Vagina (tissue), 2 donors: ENCODE measurements at regions not wholly inside any gene's neighbourhood (a gene's known extent, or its start where the extent isn't known, plus 50 kb on each side); places are given as distances from the start of the nearest gene placed in this dataset.

Experiments used
- DNase-seq, 2 donors: peaks; one replicate each; pipeline ENCODE4 v3.0.0-alpha.2; 2017; ENCODE audit errors: extremely low spot score in 2 of 2
- H3K27ac ChIP-seq: fragments of 200-600 bp; sonication (generic); one replicate; pipeline ENCODE4 v1.5.1; 2019
- H3K27me3 ChIP-seq: fragments of 200-600 bp; sonication (generic); one replicate; pipeline ENCODE4 v1.5.1; 2019
- H3K36me3 ChIP-seq, 2 donors: fragments of 200-600 bp; sonication (generic); one replicate each; pipeline ENCODE4 v1.5.1; 2017 to 2019
- H3K4me1 ChIP-seq: fragments of 200-600 bp; sonication (generic); one replicate; pipeline ENCODE4 v1.5.1; 2019
- H3K4me3 ChIP-seq, 2 donors: fragments of 200-600 bp; sonication (generic); 1 replicate in 1 of 2; 2 replicates in 1 of 2; pipeline ENCODE4 v1.5.1; 2016 to 2019
- H3K9me3 ChIP-seq: fragments of 200-600 bp; sonication (generic); one replicate; pipeline ENCODE4 v1.5.1; 2019
- POLR2A ChIP-seq, 2 donors: fragments of 450-650 bp; IDR thresholded peaks; one replicate each; pipeline ENCODE4 v1.6.1; 2017; ENCODE audit warnings: antibody characterized with exemption in 2 of 2, mild to moderate bottlenecking in 2 of 2, moderate library complexity in 2 of 2
- POLR2AphosphoS5 ChIP-seq, 2 donors: sonication (generic); formaldehyde crosslinking; IDR thresholded peaks; one replicate each; pipeline ENCODE4 v1.9.0; 2017; ENCODE audit warnings: antibody characterized with exemption in 2 of 2, mild to moderate bottlenecking in 2 of 2, low read depth in 1 of 2; ENCODE audit not compliant: insufficient read depth in 1 of 2
- intact Hi-C: fragments of 100-400 bp; cut with DNase I; formaldehyde crosslinking; loops from one replicate; pipeline ENCODE4 v1.15.1; 2023
- TF ChIP-seq, protein P1 (sequence below), 3 experiments: fragments of 450-650 bp in 2 of 3; fragments of 200-600 bp in 1 of 3; sonication (generic) in 1 of 3; IDR thresholded peaks; one replicate each; pipeline ENCODE4 v1.5.1; 2017 to 2019; ENCODE audit warnings: antibody characterized with exemption in 3 of 3, mild to moderate bottlenecking in 2 of 3, moderate library complexity in 2 of 3

DNA sequence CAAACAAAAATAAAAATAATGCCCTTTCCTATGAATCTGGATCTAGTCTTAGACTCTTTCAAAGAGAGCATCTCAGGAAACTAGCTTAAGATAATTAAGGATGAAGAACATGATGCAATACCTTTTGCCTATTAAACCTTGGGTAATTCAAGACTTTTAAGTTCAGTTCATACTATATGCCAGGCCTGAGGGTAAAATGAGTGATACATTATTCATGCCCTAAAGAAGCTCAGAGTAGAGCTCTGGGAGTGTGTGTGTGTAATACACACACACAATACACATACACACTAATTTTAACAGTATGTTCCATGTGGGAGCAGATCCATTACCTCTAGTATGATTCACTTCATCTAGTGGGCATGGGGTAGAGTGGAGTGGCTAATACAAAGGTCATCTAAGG is 651.4 kb upstream of the CHORDC1 start:
- Histone ChIP-seq H3K27me3 (no peaks in the 10 kb centered on the region), H3K27ac (no peak overlapping the region), H3K36me3 (no peaks in the 10 kb centered on the region), H3K9me3 (no peaks in the 10 kb centered on the region), H3K4me1 (no peaks in the 10 kb centered on the region), H3K4me3 (no peak overlapping the region)
- DNase-seq, result no peak
- intact Hi-C loops, result no loop called here
- TF ChIP-seq, protein P1, sequence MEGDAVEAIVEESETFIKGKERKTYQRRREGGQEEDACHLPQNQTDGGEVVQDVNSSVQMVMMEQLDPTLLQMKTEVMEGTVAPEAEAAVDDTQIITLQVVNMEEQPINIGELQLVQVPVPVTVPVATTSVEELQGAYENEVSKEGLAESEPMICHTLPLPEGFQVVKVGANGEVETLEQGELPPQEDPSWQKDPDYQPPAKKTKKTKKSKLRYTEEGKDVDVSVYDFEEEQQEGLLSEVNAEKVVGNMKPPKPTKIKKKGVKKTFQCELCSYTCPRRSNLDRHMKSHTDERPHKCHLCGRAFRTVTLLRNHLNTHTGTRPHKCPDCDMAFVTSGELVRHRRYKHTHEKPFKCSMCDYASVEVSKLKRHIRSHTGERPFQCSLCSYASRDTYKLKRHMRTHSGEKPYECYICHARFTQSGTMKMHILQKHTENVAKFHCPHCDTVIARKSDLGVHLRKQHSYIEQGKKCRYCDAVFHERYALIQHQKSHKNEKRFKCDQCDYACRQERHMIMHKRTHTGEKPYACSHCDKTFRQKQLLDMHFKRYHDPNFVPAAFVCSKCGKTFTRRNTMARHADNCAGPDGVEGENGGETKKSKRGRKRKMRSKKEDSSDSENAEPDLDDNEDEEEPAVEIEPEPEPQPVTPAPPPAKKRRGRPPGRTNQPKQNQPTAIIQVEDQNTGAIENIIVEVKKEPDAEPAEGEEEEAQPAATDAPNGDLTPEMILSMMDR (IDR thresholded peaks at IDR 0.05), result no peak
- no peak for TF ChIP-seq POLR2A (IDR thresholded peaks at IDR 0.05)
- no peak for TF ChIP-seq POLR2AphosphoS5 (IDR thresholded peaks at IDR 0.05; ENCODE audit: insufficient read depth in 1 of 2, low read depth in 1 of 2)

DNA sequence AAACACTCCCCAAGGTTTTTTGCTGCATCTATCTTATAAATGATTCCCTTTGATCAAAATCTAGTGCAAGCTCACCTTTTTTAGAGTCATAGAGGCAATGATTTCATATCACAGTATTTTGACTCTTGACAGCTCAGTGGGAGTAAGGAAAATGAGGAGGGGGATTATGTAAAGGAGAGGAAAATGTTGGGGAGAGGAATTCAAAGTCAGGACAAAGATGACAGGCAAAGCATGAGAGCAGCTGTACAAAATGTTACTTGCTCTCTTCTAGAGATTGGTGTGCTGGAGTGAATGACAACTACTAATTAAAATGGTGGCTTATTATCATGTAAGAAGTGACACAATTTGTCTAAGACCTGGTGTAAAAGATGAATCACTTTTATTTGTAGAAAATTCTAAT is 644.6 kb upstream of the CHORDC1 start:
- no peaks in the 10 kb centered on the region for H3K36me3 ChIP-seq
- H3K9me3 ChIP-seq, result no peaks in the 10 kb centered on the region
- H3K4me1 ChIP-seq, result no peaks in the 10 kb centered on the region
- no peak for DNase-seq
- intact Hi-C loops, result no loop called here
- no peak overlapping the region for H3K27ac ChIP-seq
- TF ChIP-seq, protein P1 (IDR thresholded peaks at IDR 0.05), result no peak
- TF ChIP-seq POLR2A (IDR thresholded peaks at IDR 0.05), result no peak
- H3K27me3 ChIP-seq, result no peaks in the 10 kb centered on the region
- H3K4me3 ChIP-seq, result no peak overlapping the region

DNA sequence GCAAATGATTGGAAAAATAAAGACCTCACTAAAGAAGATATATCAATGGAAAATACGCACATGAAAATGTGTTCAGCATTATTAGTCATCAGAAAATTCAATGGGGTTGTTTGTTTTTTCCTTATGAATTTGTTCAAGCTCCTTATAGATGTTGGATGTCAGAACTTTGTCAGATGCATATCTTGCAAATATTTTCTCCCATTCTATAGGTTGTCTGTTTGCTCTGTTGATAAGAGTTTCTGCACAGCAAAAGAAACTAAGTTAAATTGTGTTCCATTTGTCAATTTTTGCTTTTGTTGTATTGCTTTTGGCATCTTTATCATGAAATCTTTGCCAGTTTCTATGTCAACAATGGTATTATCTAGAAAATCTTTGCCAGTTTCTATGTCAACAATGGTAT is 633.9 kb upstream of the CHORDC1 start:
- H3K27ac ChIP-seq, result no peak overlapping the region
- H3K27me3 ChIP-seq, result no peaks in the 10 kb centered on the region
- H3K9me3 ChIP-seq, result no peaks in the 10 kb centered on the region
- H3K4me1 ChIP-seq, result no peaks in the 10 kb centered on the region
- intact Hi-C loops, result no loop called here
- no peak overlapping the region for H3K4me3 ChIP-seq
- TF ChIP-seq POLR2A (IDR thresholded peaks at IDR 0.05) (no peak), POLR2AphosphoS5 (IDR thresholded peaks at IDR 0.05; ENCODE audit: insufficient read depth in 1 of 2, low read depth in 1 of 2) (no peak)
- TF ChIP-seq, protein P1 (IDR thresholded peaks at IDR 0.05), result no peak
- H3K36me3 ChIP-seq, result no peaks in the 10 kb centered on the region
- DNase-seq, result no peak

DNA sequence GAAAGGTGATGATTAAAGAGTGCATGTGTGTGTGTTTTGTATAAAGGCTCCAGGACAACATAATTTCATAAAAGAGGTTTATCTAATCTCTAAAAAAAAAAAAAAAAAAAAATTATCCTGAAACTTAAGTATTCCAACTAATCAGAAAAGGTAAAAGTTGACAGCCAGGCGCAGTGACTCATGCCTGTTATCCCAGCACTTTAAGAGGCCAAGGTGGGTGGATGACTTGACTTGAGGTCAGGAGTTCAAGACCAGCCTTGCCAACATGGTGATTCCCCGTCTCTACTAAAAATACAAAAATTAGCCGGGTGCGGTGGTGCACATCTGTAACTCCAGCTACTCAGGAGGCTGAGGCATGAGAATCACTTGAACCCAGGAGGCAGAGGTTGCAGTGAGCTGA is 632.7 kb upstream of the CHORDC1 start:
- no peak overlapping the region for H3K27ac ChIP-seq
- H3K36me3 ChIP-seq, result no peaks in the 10 kb centered on the region
- intact Hi-C loops, result no loop called here
- H3K9me3 ChIP-seq, result no peaks in the 10 kb centered on the region
- TF ChIP-seq, protein P1 (IDR thresholded peaks at IDR 0.05), result no peak
- no peak for TF ChIP-seq POLR2A (IDR thresholded peaks at IDR 0.05)
- TF ChIP-seq POLR2AphosphoS5 (IDR thresholded peaks at IDR 0.05; ENCODE audit: insufficient read depth in 1 of 2, low read depth in 1 of 2), result no peak
- H3K27me3 ChIP-seq, result no peaks in the 10 kb centered on the region
- H3K4me1 ChIP-seq, result no peaks in the 10 kb centered on the region
- no peak overlapping the region for H3K4me3 ChIP-seq
- DNase-seq, result no peak

DNA sequence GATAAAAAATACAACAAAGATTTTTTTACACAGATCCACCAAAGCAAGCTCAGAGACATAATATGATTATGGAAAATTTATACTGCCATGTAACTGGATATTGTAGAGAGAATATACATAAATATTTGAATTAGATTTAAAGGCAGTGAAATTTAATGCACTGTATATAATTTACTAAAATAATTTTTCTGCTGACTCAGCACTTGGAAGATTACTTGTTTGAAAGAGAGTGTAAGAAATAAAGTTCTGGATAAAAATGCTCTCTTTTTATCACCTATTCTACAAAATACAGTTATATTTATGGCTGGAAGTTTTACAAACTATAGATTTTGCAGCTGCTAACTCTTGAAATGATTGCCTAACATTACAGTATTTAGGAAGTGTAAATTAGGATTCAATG is 628.3 kb upstream of the CHORDC1 start:
- intact Hi-C loops, result no loop called here
- H3K27ac ChIP-seq, result no peak overlapping the region
- no peak for TF ChIP-seq POLR2A (IDR thresholded peaks at IDR 0.05)
- TF ChIP-seq, protein P1 (IDR thresholded peaks at IDR 0.05), result no peak
- no peak for TF ChIP-seq POLR2AphosphoS5 (IDR thresholded peaks at IDR 0.05; ENCODE audit: insufficient read depth in 1 of 2, low read depth in 1 of 2)
- no peaks in the 10 kb centered on the region for H3K9me3 ChIP-seq
- H3K4me1 ChIP-seq, result no peaks in the 10 kb centered on the region
- DNase-seq, result no peak
- H3K4me3 ChIP-seq, result no peak overlapping the region
- no peaks in the 10 kb centered on the region for H3K36me3 ChIP-seq
- no peaks in the 10 kb centered on the region for H3K27me3 ChIP-seq
